GM23338 (cell line): ENCODE measurements at regions not wholly inside any gene's neighbourhood (a gene's known extent, or its start where the extent isn't known, plus 50 kb on each side); places are given as distances from the start of the nearest gene placed in this dataset.

ENCODE experiments used
- ATAC-seq: fragments of 200-7000 bp; cut with Tn5 transposase; 3 replicates; pipeline ENCODE4 v1.9.1; 2020
- DNase-seq: peaks from one replicate; pipeline ENCODE4 v3.0.0-alpha.2; 2015; ENCODE audit warnings: low spot score
- H2AFZ ChIP-seq: fragments of 200-600 bp; sonication (generic); 2 replicates; pipeline ENCODE4 v1.8.0; 2016; ENCODE audit warnings: antibody characterized with exemption, mild to moderate bottlenecking, moderate library complexity
- H3F3A ChIP-seq: fragments of 200-600 bp; sonication (generic); replicated peaks from 2 replicates; pipeline ENCODE4 v1.8.0; 2017; ENCODE audit warnings: antibody characterized with exemption, mixed run types, low read depth
- H3K27ac ChIP-seq: fragments of 200-600 bp; sonication (generic); 2 replicates; pipeline ENCODE4 v1.6.1; 2016; ENCODE audit warnings: low read depth
- H3K27me3 ChIP-seq: fragments of 200-600 bp; sonication (generic); 2 replicates; pipeline ENCODE4 v1.8.0; 2016; ENCODE audit warnings: mild to moderate bottlenecking, mixed run types, moderate library complexity; ENCODE audit not compliant: insufficient read depth
- H3K36me3 ChIP-seq: fragments of 200-600 bp; sonication (generic); 2 replicates; pipeline ENCODE4 v1.8.0; 2016; ENCODE audit warnings: mild to moderate bottlenecking; ENCODE audit not compliant: insufficient read depth
- H3K4me1 ChIP-seq: fragments of 200-600 bp; sonication (generic); 2 replicates; pipeline ENCODE4 v1.8.0; 2016; ENCODE audit warnings: mild to moderate bottlenecking, moderate library complexity; ENCODE audit not compliant: insufficient read depth
- H3K4me2 ChIP-seq: fragments of 200-600 bp; sonication (generic); 2 replicates; pipeline ENCODE4 v1.7.1; 2017; ENCODE audit warnings: mixed run types
- H3K4me3 ChIP-seq: fragments of 200-600 bp; sonication (generic); 2 replicates; pipeline ENCODE4 v1.6.1; 2016; ENCODE audit warnings: mixed run types
- H3K79me2 ChIP-seq: fragments of 200-600 bp; sonication (generic); replicated peaks from 2 replicates; pipeline ENCODE4 v1.8.0; 2017; ENCODE audit warnings: mild to moderate bottlenecking; ENCODE audit not compliant: insufficient read depth
- H3K9me2 ChIP-seq: fragments of 200-600 bp; sonication (generic); 2 replicates; pipeline ENCODE4 v1.8.0; 2017; ENCODE audit not compliant: insufficient read depth
- H4K20me1 ChIP-seq: fragments of 200-600 bp; sonication (generic); replicated peaks from 2 replicates; pipeline ENCODE4 v1.8.0; 2017; ENCODE audit warnings: mild to moderate bottlenecking; ENCODE audit not compliant: insufficient read depth
- H3K27ac Mint-ChIP-seq: 2 replicates; pipeline ENCODE4 v1.8.0; 2020; ENCODE audit warnings: inconsistent platforms, mild to moderate bottlenecking, moderate library complexity, mixed read lengths
- H3K27me3 Mint-ChIP-seq: 3 replicates; pipeline ENCODE4 v1.8.0; 2022; ENCODE audit warnings: low read depth, mild to moderate bottlenecking, moderate library complexity, mixed read lengths, inconsistent platforms; ENCODE audit not compliant: insufficient read depth, poor library complexity
- H3K36me3 Mint-ChIP-seq: 3 replicates; pipeline ENCODE4 v1.8.0; 2021; ENCODE audit warnings: low read depth, mild to moderate bottlenecking, inconsistent platforms, moderate library complexity, mixed read lengths
- H3K4me1 Mint-ChIP-seq: 3 replicates; pipeline ENCODE4 v1.8.0; 2020; ENCODE audit warnings: mild to moderate bottlenecking, inconsistent platforms, mixed read lengths
- H3K4me3 Mint-ChIP-seq: 3 replicates; pipeline ENCODE4 v1.8.0; 2021; ENCODE audit warnings: moderate library complexity, mild to moderate bottlenecking, inconsistent platforms, mixed read lengths
- H3K9me3 Mint-ChIP-seq: 3 replicates; pipeline ENCODE4 v1.8.0; 2020; ENCODE audit warnings: moderate library complexity, mild to moderate bottlenecking, inconsistent platforms, mixed read lengths
- CREB1 ChIP-seq: fragments of 250-450 bp; sonication (Bioruptor Pico); IDR thresholded peaks from 2 replicates; pipeline ENCODE4 v1.5.0; 2020; ENCODE audit warnings: low read depth, mild to moderate bottlenecking, moderate library complexity
- EZH2 ChIP-seq: fragments of 200-600 bp; sonication (generic); IDR thresholded peaks from one replicate; pipeline ENCODE4 v1.8.0; 2017; ENCODE audit warnings: antibody characterized with exemption, mild to moderate bottlenecking, low read depth; ENCODE audit not compliant: unreplicated experiment
- EZH2phosphoT487 ChIP-seq: fragments of 200-600 bp; sonication (generic); IDR thresholded peaks from one replicate; pipeline ENCODE4 v1.8.1; 2018; ENCODE audit warnings: antibody characterized with exemption; ENCODE audit not compliant: unreplicated experiment
- JUNB ChIP-seq: IDR thresholded peaks from one replicate; pipeline ENCODE4 v1.6.1; 2016; ENCODE audit warnings: antibody characterized with exemption; ENCODE audit not compliant: unreplicated experiment
- NANOG ChIP-seq: IDR thresholded peaks from 2 replicates; pipeline ENCODE4 v1.6.1; 2016; ENCODE audit warnings: antibody characterized with exemption, borderline replicate concordance
- POLR2AphosphoS5 ChIP-seq: IDR thresholded peaks from 2 replicates; pipeline ENCODE4 v1.6.1; 2016; ENCODE audit warnings: antibody characterized with exemption, low read depth
- ZNF114 ChIP-seq: fragments of 250-450 bp; sonication (Bioruptor Pico); IDR thresholded peaks from 2 replicates; pipeline ENCODE4 v1.5.0; 2020; ENCODE audit warnings: mild to moderate bottlenecking, moderate library complexity
- TF ChIP-seq, protein P1 (sequence below): IDR thresholded peaks from one replicate; pipeline ENCODE4 v1.6.1; 2018; ENCODE audit warnings: antibody characterized with exemption; ENCODE audit not compliant: unreplicated experiment
- TF ChIP-seq, protein P2 (sequence below), 2 experiments: fragments of 200-600 bp in 1 of 2; sonication (generic) in 1 of 2; conservative IDR thresholded peaks; 2 replicates each; pipeline versions ENCODE4 v1.5.1 to v1.6.1; 2016 to 2017; ENCODE audit warnings: antibody characterized with exemption in 2 of 2, low read depth in 2 of 2, mild to moderate bottlenecking in 2 of 2, moderate library complexity in 1 of 2
- TF ChIP-seq, protein P3 (sequence below): fragments of 250-450 bp; sonication (Bioruptor Pico); IDR thresholded peaks from 2 replicates; pipeline ENCODE4 v1.5.0; 2020; ENCODE audit warnings: mild to moderate bottlenecking, moderate library complexity

DNA sequence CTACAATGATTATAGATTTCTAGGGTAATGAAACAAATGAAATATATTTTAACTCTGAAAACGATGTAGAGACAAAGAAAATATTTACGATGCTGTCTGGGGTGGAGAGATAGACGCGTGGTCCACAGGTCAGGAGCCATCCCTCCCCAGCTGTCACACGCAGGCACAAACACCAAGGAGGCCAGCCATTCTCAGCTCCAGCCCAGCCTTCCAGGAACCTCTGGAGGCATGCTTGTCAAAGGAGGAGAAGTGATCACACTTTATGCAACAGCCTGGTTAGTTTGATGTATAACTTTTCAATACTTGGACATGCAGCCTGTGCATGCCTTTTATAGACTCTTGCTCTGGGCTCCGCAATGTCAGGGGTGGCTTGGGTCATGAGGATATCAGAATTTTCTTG, 391.5 kb upstream of the MGMT start (continued):
- TF ChIP-seq NANOG (no peak), POLR2AphosphoS5 (no peak), ZNF114 (CRISPR knock-in tag) (no peak)
- TF ChIP-seq, protein P1, sequence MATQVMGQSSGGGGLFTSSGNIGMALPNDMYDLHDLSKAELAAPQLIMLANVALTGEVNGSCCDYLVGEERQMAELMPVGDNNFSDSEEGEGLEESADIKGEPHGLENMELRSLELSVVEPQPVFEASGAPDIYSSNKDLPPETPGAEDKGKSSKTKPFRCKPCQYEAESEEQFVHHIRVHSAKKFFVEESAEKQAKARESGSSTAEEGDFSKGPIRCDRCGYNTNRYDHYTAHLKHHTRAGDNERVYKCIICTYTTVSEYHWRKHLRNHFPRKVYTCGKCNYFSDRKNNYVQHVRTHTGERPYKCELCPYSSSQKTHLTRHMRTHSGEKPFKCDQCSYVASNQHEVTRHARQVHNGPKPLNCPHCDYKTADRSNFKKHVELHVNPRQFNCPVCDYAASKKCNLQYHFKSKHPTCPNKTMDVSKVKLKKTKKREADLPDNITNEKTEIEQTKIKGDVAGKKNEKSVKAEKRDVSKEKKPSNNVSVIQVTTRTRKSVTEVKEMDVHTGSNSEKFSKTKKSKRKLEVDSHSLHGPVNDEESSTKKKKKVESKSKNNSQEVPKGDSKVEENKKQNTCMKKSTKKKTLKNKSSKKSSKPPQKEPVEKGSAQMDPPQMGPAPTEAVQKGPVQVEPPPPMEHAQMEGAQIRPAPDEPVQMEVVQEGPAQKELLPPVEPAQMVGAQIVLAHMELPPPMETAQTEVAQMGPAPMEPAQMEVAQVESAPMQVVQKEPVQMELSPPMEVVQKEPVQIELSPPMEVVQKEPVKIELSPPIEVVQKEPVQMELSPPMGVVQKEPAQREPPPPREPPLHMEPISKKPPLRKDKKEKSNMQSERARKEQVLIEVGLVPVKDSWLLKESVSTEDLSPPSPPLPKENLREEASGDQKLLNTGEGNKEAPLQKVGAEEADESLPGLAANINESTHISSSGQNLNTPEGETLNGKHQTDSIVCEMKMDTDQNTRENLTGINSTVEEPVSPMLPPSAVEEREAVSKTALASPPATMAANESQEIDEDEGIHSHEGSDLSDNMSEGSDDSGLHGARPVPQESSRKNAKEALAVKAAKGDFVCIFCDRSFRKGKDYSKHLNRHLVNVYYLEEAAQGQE = no peak

DNA sequence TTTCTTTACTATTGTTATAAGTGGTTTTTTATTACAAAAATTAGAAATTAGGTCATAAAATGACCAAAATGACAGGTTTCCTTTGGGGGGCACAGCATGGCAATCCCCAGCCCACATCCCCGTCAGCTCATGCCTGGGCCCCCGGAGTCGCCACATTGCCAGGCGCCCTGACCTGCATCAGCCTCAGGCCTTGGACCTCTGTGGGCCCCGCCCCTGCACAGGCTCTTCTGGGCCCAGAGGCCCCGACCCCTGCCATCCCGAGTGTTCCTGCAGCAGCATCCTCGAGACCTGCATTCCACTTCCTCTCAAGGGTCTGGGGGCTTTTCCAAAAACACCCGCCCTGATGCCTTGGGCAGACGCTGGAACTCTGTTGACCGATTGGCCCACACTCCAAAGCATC, 391.1 kb upstream of the MGMT start:
- H2AFZ ChIP-seq = no peak overlapping the region
- no peaks in the 10 kb centered on the region for H4K20me1 ChIP-seq
- Mint-ChIP-seq H3K27ac (no peak overlapping the region), H3K9me3 (peaks cover 13% of the 10 kb centered on the region), H3K27me3 (no peaks in the 10 kb centered on the region), H3K4me1 (no peaks in the 10 kb centered on the region; the same call in 2 of the 3 replicates), H3K4me3 (no peak overlapping the region), H3K36me3 (peaks cover 9% of the 10 kb centered on the region; the same call in 2 of the 3 replicates)
- DNase-seq = no peak
- H3K27ac ChIP-seq = no peak overlapping the region
- no peaks in the 10 kb centered on the region for H3F3A ChIP-seq
- H3K4me3 ChIP-seq = no peak overlapping the region
- TF ChIP-seq, protein P2, sequence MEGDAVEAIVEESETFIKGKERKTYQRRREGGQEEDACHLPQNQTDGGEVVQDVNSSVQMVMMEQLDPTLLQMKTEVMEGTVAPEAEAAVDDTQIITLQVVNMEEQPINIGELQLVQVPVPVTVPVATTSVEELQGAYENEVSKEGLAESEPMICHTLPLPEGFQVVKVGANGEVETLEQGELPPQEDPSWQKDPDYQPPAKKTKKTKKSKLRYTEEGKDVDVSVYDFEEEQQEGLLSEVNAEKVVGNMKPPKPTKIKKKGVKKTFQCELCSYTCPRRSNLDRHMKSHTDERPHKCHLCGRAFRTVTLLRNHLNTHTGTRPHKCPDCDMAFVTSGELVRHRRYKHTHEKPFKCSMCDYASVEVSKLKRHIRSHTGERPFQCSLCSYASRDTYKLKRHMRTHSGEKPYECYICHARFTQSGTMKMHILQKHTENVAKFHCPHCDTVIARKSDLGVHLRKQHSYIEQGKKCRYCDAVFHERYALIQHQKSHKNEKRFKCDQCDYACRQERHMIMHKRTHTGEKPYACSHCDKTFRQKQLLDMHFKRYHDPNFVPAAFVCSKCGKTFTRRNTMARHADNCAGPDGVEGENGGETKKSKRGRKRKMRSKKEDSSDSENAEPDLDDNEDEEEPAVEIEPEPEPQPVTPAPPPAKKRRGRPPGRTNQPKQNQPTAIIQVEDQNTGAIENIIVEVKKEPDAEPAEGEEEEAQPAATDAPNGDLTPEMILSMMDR (conservative IDR thresholded peaks at IDR 0.05; ENCODE audit: low read depth in 2 of 2) = no peak
- TF ChIP-seq EZH2 (no peak), POLR2AphosphoS5 (no peak), CREB1 (no peak), NANOG (no peak), EZH2phosphoT487 (no peak), ZNF114 (CRISPR knock-in tag) (no peak), JUNB (no peak)
- TF ChIP-seq, protein P3, sequence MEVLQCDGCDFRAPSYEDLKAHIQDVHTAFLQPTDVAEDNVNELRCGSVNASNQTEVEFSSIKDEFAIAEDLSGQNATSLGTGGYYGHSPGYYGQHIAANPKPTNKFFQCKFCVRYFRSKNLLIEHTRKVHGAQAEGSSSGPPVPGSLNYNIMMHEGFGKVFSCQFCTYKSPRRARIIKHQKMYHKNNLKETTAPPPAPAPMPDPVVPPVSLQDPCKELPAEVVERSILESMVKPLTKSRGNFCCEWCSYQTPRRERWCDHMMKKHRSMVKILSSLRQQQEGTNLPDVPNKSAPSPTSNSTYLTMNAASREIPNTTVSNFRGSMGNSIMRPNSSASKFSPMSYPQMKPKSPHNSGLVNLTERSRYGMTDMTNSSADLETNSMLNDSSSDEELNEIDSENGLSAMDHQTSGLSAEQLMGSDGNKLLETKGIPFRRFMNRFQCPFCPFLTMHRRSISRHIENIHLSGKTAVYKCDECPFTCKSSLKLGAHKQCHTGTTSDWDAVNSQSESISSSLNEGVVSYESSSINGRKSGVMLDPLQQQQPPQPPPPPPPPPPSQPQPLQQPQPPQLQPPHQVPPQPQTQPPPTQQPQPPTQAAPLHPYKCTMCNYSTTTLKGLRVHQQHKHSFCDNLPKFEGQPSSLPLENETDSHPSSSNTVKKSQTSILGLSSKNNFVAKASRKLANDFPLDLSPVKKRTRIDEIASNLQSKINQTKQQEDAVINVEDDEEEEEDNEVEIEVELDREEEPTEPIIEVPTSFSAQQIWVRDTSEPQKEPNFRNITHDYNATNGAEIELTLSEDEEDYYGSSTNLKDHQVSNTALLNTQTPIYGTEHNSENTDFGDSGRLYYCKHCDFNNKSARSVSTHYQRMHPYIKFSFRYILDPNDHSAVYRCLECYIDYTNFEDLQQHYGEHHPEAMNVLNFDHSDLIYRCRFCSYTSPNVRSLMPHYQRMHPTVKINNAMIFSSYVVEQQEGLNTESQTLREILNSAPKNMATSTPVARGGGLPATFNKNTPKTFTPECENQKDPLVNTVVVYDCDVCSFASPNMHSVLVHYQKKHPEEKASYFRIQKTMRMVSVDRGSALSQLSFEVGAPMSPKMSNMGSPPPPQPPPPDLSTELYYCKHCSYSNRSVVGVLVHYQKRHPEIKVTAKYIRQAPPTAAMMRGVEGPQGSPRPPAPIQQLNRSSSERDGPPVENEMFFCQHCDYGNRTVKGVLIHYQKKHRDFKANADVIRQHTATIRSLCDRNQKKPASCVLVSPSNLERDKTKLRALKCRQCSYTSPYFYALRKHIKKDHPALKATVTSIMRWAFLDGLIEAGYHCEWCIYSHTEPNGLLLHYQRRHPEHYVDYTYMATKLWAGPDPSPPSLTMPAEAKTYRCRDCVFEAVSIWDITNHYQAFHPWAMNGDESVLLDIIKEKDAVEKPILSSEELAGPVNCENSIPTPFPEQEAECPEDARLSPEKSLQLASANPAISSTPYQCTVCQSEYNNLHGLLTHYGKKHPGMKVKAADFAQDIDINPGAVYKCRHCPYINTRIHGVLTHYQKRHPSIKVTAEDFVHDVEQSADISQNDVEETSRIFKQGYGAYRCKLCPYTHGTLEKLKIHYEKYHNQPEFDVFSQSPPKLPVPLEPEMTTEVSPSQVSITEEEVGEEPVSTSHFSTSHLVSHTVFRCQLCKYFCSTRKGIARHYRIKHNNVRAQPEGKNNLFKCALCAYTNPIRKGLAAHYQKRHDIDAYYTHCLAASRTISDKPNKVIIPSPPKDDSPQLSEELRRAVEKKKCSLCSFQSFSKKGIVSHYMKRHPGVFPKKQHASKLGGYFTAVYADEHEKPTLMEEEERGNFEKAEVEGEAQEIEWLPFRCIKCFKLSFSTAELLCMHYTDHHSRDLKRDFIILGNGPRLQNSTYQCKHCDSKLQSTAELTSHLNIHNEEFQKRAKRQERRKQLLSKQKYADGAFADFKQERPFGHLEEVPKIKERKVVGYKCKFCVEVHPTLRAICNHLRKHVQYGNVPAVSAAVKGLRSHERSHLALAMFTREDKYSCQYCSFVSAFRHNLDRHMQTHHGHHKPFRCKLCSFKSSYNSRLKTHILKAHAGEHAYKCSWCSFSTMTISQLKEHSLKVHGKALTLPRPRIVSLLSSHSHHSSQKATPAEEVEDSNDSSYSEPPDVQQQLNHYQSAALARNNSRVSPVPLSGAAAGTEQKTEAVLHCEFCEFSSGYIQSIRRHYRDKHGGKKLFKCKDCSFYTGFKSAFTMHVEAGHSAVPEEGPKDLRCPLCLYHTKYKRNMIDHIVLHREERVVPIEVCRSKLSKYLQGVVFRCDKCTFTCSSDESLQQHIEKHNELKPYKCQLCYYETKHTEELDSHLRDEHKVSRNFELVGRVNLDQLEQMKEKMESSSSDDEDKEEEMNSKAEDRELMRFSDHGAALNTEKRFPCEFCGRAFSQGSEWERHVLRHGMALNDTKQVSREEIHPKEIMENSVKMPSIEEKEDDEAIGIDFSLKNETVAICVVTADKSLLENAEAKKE (CRISPR knock-in tag) = no peak
- TF ChIP-seq, protein P1 = no peak
- no peaks in the 10 kb centered on the region for H3K4me1 ChIP-seq
- H3K9me2 ChIP-seq = 0 out of 2 replicates have a peak, but pooled peaks cover 7% of the 10 kb centered on the region
- no peak overlapping the region for H3K4me2 ChIP-seq
- H3K36me3 ChIP-seq = no peaks in the 10 kb centered on the region
- no peak for ATAC-seq
- H3K79me2 ChIP-seq = no peaks in the 10 kb centered on the region
- no peaks in the 10 kb centered on the region for H3K27me3 ChIP-seq
